ENCODE measurements at regions not wholly inside any gene's neighbourhood (a gene's known extent, or its start where the extent isn't known, plus 50 kb on each side); places are given as distances from the start of the nearest gene placed in this dataset.

DNA sequence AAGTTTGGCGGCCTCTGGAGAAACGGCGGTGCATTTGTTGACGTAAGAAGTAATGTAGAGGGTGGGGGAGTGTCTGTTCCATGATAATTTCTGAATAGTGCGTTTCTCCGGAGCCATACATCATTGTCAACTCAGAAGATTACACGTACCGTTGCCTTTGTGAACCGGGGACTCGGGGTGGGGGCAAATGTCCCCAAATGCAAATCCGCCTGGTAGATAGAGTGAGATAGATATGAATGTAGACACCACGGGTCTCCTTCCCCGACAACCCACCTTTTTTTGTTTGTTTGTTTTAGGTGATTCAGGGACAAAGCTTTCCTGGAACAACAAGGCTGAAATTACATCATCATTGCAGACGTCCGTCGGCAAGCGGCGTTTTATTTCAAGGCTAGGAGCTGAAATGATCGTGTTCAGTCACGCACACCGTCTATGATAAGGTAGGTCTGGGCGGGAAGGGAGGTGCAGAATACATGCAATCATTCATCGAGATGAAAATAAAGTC is 96.0 kb upstream of the PPP2R3B start:
- no peak for DNase-seq (ENCODE audit: unreplicated experiment)
- BruUV-seq (replicated peaks), result no TSS peak
- H3K4me1 Mint-ChIP-seq (ENCODE audit: insufficient read depth, unreplicated experiment), result no peaks in the 10 kb centered on the region
- H3K27ac Mint-ChIP-seq (ENCODE audit: low read depth, unreplicated experiment), result no peak overlapping the region
- H3K36me3 Mint-ChIP-seq (ENCODE audit: insufficient read depth, unreplicated experiment), result no peaks in the 10 kb centered on the region
- TF ChIP-seq, protein P1, sequence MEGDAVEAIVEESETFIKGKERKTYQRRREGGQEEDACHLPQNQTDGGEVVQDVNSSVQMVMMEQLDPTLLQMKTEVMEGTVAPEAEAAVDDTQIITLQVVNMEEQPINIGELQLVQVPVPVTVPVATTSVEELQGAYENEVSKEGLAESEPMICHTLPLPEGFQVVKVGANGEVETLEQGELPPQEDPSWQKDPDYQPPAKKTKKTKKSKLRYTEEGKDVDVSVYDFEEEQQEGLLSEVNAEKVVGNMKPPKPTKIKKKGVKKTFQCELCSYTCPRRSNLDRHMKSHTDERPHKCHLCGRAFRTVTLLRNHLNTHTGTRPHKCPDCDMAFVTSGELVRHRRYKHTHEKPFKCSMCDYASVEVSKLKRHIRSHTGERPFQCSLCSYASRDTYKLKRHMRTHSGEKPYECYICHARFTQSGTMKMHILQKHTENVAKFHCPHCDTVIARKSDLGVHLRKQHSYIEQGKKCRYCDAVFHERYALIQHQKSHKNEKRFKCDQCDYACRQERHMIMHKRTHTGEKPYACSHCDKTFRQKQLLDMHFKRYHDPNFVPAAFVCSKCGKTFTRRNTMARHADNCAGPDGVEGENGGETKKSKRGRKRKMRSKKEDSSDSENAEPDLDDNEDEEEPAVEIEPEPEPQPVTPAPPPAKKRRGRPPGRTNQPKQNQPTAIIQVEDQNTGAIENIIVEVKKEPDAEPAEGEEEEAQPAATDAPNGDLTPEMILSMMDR (IDR thresholded peaks at IDR 0.05; ENCODE audit: unreplicated experiment), result no peak
- intact Hi-C loops (cut with micrococcal nuclease), result no loop called here
- CTCF ChIA-PET, result no interaction called here
- H3K4me3 Mint-ChIP-seq (ENCODE audit: unreplicated experiment), result no peak overlapping the region
- H3K27me3 Mint-ChIP-seq (ENCODE audit: insufficient read depth, unreplicated experiment), result no peaks in the 10 kb centered on the region
- H3K9me3 Mint-ChIP-seq (ENCODE audit: unreplicated experiment), result peaks cover 32% of the 10 kb centered on the region
- POLR2A ChIA-PET, result no interaction called here

DNA sequence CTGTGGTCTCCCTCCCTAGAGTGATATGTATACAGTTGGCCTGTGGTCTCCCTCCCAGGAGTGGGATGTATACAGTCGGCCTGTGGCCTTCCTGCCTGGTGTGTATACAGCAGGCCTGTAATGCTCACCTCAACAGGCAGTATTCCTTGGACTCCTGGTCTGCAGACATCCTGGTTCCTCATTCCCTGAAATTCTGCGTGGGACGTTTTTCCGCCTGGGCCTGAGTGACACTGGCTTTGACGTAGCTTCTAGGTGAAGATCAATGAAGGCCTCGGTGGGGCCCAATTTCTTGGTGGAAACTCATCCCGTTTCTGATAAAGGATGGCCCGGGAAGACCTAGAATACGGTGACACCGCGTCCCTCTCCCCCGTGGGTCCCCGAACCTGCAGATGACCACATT is 98.7 kb upstream of the PPP2R3B start:
- no TSS peak for BruUV-seq (replicated peaks)
- H3K36me3 Mint-ChIP-seq (ENCODE audit: insufficient read depth, unreplicated experiment), result no peaks in the 10 kb centered on the region

DNA sequence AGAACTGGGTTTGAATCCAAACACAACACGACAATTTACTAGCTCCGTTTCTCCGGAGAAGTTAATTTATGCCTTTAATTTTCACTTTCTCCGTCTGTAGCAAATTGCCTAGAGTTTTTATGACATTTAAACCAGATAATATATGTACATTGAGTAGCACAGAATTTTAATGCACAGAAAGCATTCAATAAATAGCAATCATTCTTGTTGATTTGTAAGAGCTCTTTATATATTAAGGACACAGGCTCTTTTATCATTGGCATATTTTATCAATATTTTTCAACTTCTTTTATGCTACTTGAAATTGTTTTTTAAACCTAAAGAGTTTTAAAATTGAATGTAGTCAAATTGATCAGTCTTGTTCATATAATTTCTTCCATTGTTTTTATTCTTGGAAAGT is 99.6 kb upstream of the PPP2R3B start:
- no peak overlapping the region for H3K4me3 Mint-ChIP-seq (ENCODE audit: unreplicated experiment)
- no peak for DNase-seq (ENCODE audit: unreplicated experiment)
- CTCF ChIA-PET, result no interaction called here
- no peaks in the 10 kb centered on the region for H3K27me3 Mint-ChIP-seq (ENCODE audit: insufficient read depth, unreplicated experiment)
- H3K27ac Mint-ChIP-seq (ENCODE audit: low read depth, unreplicated experiment), result no peak overlapping the region
- BruUV-seq (replicated peaks), result no TSS peak
- TF ChIP-seq, protein P1 (IDR thresholded peaks at IDR 0.05; ENCODE audit: unreplicated experiment), result no peak
- H3K9me3 Mint-ChIP-seq (ENCODE audit: unreplicated experiment), result peaks cover 36% of the 10 kb centered on the region
- intact Hi-C loops (cut with micrococcal nuclease), result no loop called here
- H3K4me1 Mint-ChIP-seq (ENCODE audit: insufficient read depth, unreplicated experiment), result no peaks in the 10 kb centered on the region
- POLR2A ChIA-PET, result no interaction called here
- no peaks in the 10 kb centered on the region for H3K36me3 Mint-ChIP-seq (ENCODE audit: insufficient read depth, unreplicated experiment)

More for the DNA sequence above, 98.7 kb upstream of the PPP2R3B start:
- POLR2A ChIA-PET, result no interaction called here
- no peak for DNase-seq (ENCODE audit: unreplicated experiment)
- H3K27ac Mint-ChIP-seq (ENCODE audit: low read depth, unreplicated experiment), result no peak overlapping the region
- intact Hi-C loops (cut with micrococcal nuclease), result no loop called here
- no peak overlapping the region for H3K4me3 Mint-ChIP-seq (ENCODE audit: unreplicated experiment)
- no peaks in the 10 kb centered on the region for H3K27me3 Mint-ChIP-seq (ENCODE audit: insufficient read depth, unreplicated experiment)
- H3K9me3 Mint-ChIP-seq (ENCODE audit: unreplicated experiment), result peaks cover 34% of the 10 kb centered on the region
- CTCF ChIA-PET, result no interaction called here
- no peaks in the 10 kb centered on the region for H3K4me1 Mint-ChIP-seq (ENCODE audit: insufficient read depth, unreplicated experiment)
- TF ChIP-seq, protein P1 (IDR thresholded peaks at IDR 0.05; ENCODE audit: unreplicated experiment), result no peak

DNA sequence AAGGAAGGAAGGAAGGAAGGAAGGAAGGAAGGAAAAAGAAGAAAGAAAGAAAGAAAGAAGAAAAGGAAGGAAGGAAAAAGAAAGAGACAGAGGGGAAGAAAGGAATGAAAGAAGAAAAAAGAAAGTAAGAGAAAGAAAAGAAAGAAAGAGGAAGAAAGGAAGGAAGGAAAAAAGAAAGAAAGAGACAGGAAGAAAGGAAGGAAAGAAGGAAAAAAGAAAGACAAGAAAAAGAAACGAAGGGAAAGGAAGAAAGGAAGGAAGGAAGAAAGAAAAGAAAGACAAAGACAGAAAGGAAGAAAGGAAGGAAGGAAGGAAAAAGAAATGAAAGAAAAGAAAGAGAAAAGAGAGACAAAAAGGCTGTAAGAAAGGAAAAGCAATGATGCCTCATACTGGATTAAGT is 101.1 kb upstream of the PPP2R3B start:
- peaks cover 25% of the 10 kb centered on the region for H3K9me3 Mint-ChIP-seq (ENCODE audit: unreplicated experiment)
- no TSS peak for BruUV-seq (replicated peaks)
- no peaks in the 10 kb centered on the region for H3K36me3 Mint-ChIP-seq (ENCODE audit: insufficient read depth, unreplicated experiment)
- intact Hi-C loops (cut with micrococcal nuclease), result no loop called here
- POLR2A ChIA-PET, result no interaction called here
- DNase-seq (ENCODE audit: unreplicated experiment), result no peak
- H3K4me1 Mint-ChIP-seq (ENCODE audit: insufficient read depth, unreplicated experiment), result no peaks in the 10 kb centered on the region
- no peak overlapping the region for H3K27ac Mint-ChIP-seq (ENCODE audit: low read depth, unreplicated experiment)
- TF ChIP-seq, protein P1 (IDR thresholded peaks at IDR 0.05; ENCODE audit: unreplicated experiment), result no peak
- no peak overlapping the region for H3K4me3 Mint-ChIP-seq (ENCODE audit: unreplicated experiment)
- CTCF ChIA-PET, result no interaction called here
- no peaks in the 10 kb centered on the region for H3K27me3 Mint-ChIP-seq (ENCODE audit: insufficient read depth, unreplicated experiment)

Measured in MCF 10A (cell line).